DOHH2 (cell line): ENCODE measurements at regions not wholly inside any gene's neighbourhood (a gene's known extent, or its start where the extent isn't known, plus 50 kb on each side); places are given as distances from the start of the nearest gene placed in this dataset.

Experiments used
- H3F3A ChIP-seq: fragments of 200-600 bp; sonication (generic), shearing (Covaris generic); 2 replicates; pipeline ENCODE4 v1.6.0; 2016; ENCODE audit warnings: antibody characterized with exemption, mild to moderate bottlenecking; ENCODE audit not compliant: control insufficient read depth, insufficient read depth
- H3K27ac ChIP-seq: fragments of 200-600 bp; sonication (generic); 2 replicates; pipeline ENCODE4 v1.5.1; 2014; ENCODE audit warnings: low read depth, mild to moderate bottlenecking, low read length, moderate library complexity
- H3K27me3 ChIP-seq: fragments of 200-600 bp; sonication (generic); 2 replicates; pipeline ENCODE4 v1.6.1; 2014; ENCODE audit warnings: mild to moderate bottlenecking, low read length, mixed read lengths; ENCODE audit not compliant: control insufficient read depth
- H3K36me3 ChIP-seq: fragments of 200-600 bp; sonication (generic); 2 replicates; pipeline ENCODE4 v1.6.1; 2014; ENCODE audit warnings: mild to moderate bottlenecking, low read length, moderate library complexity, mixed read lengths; ENCODE audit not compliant: control insufficient read depth
- H3K4me1 ChIP-seq: fragments of 200-600 bp; sonication (generic); 2 replicates; pipeline ENCODE4 v1.6.1; 2014; ENCODE audit warnings: mild to moderate bottlenecking, low read length, mixed read lengths; ENCODE audit not compliant: control insufficient read depth
- H3K4me2 ChIP-seq: fragments of 200-600 bp; sonication (generic); 2 replicates; pipeline ENCODE4 v1.6.0; 2014; ENCODE audit warnings: mild to moderate bottlenecking, low read length, moderate library complexity
- H3K4me3 ChIP-seq: fragments of 200-600 bp; sonication (generic); 2 replicates; pipeline ENCODE4 v1.5.1; 2014; ENCODE audit warnings: mild to moderate bottlenecking, low read length, mixed read lengths
- H3K79me2 ChIP-seq: fragments of 200-600 bp; sonication (generic); 2 replicates; pipeline ENCODE4 v1.6.1; 2014; ENCODE audit warnings: mild to moderate bottlenecking, low read length, mixed read lengths; ENCODE audit not compliant: control insufficient read depth
- H3K9me2 ChIP-seq: fragments of 200-600 bp; sonication (generic); replicated peaks from 2 replicates; pipeline ENCODE4 v1.6.1; 2014; ENCODE audit warnings: mild to moderate bottlenecking, low read length, mixed read lengths; ENCODE audit not compliant: control insufficient read depth
- H3K9me3 ChIP-seq: fragments of 200-600 bp; sonication (generic); 2 replicates; pipeline ENCODE4 v1.6.1; 2014; ENCODE audit warnings: antibody characterized with exemption, low read length, mixed read lengths; ENCODE audit not compliant: control insufficient read depth, insufficient read depth
- H4K20me1 ChIP-seq: fragments of 200-600 bp; sonication (generic); 2 replicates; pipeline ENCODE4 v1.6.0; 2014; ENCODE audit warnings: low read depth, mild to moderate bottlenecking, antibody characterized with exemption, low read length, moderate library complexity; ENCODE audit not compliant: control insufficient read depth, insufficient read depth
- CTCF ChIP-seq: fragments of 200-600 bp; sonication (generic); IDR thresholded peaks from one replicate; pipeline ENCODE4 v1.5.1; 2014; ENCODE audit warnings: antibody characterized with exemption, mild to moderate bottlenecking, low read depth, low read length; ENCODE audit not compliant: poor library complexity, severe bottlenecking
- EZH2phosphoT487 ChIP-seq: fragments of 200-600 bp; sonication (generic); IDR thresholded peaks from 2 replicates; pipeline ENCODE4 v1.6.1; 2017; ENCODE audit warnings: borderline replicate concordance, mild to moderate bottlenecking, antibody characterized with exemption, low read length, moderate library complexity, mixed read lengths

- Histone ChIP-seq H3K9me3 (no peaks in the 10 kb centered on the region), H3K4me3 (no peak overlapping the region), H3F3A (no peaks in the 10 kb centered on the region), H3K36me3 (no peaks in the 10 kb centered on the region), H3K79me2 (no peaks in the 10 kb centered on the region), H4K20me1 (no peaks in the 10 kb centered on the region), H3K4me1 (peaks cover 4% of the 10 kb centered on the region), H3K27ac (no peak overlapping the region), H3K27me3 (no peaks in the 10 kb centered on the region), H3K4me2 (no peak overlapping the region), H3K9me2 (no peaks in the 10 kb centered on the region)
- TF ChIP-seq CTCF = no peak
- no peak for TF ChIP-seq EZH2phosphoT487
Measured at GRCh38 chr15:31208817-31209216, 107.3 kb upstream of the TRPM1 start.

- Histone ChIP-seq H3F3A (no peaks in the 10 kb centered on the region), H3K27ac (no peak overlapping the region)
- TF ChIP-seq CTCF = no peak
- TF ChIP-seq EZH2phosphoT487 = no peak
Measured at GRCh38 chr15:31211353-31211752, 109.8 kb upstream of the TRPM1 start.

GRCh38 chr15:31212326-31213080 is 111.0 kb upstream of the TRPM1 start:
- Histone ChIP-seq H4K20me1 (no peaks in the 10 kb centered on the region), H3K4me1 (peaks cover 31% of the 10 kb centered on the region), H3K27me3 (no peaks in the 10 kb centered on the region), H3K9me3 (no peaks in the 10 kb centered on the region), H3K36me3 (no peaks in the 10 kb centered on the region), H3K9me2 (no peaks in the 10 kb centered on the region), H3F3A (peaks cover 10% of the 10 kb centered on the region), H3K79me2 (no peaks in the 10 kb centered on the region), H3K4me3 (no peak overlapping the region), H3K27ac (no peak overlapping the region), H3K4me2 (no peak overlapping the region)
- TF ChIP-seq CTCF (no peak), EZH2phosphoT487 (no peak)

More at GRCh38 chr15:31211353-31211752, 109.8 kb upstream of the TRPM1 start:
- Histone ChIP-seq H3K27me3 (no peaks in the 10 kb centered on the region), H3K4me2 (no peak overlapping the region), H4K20me1 (no peaks in the 10 kb centered on the region), H3K4me1 (peaks cover 22% of the 10 kb centered on the region), H3K9me3 (no peaks in the 10 kb centered on the region), H3K79me2 (no peaks in the 10 kb centered on the region), H3K4me3 (no peak overlapping the region), H3K36me3 (no peaks in the 10 kb centered on the region), H3K9me2 (no peaks in the 10 kb centered on the region)
